ENCODE measurements at regions not wholly inside any gene's neighbourhood (a gene's known extent, or its start where the extent isn't known, plus 50 kb on each side); places are given as distances from the start of the nearest gene placed in this dataset.

- no peak overlapping the region for H3K14ac ChIP-seq (ENCODE audit: insufficient read length)
- no peak overlapping the region for H3K18ac ChIP-seq (ENCODE audit: extremely low read depth, low read length)
- no peak overlapping the region for H3K56ac ChIP-seq (replicated peaks; ENCODE audit: insufficient read length, low read depth, low read length)
- 88% methylated on average over 3 of the region's 3 CpGs; no CpG with 5 or more reads in 1 of the 2 experiments for WGBS, 2 experiments (ENCODE audit: extremely low coverage in 1 of 2, insufficient coverage in 1 of 2, insufficient read length in 1 of 2, insufficient replicate concordance in 2 of 2, low coverage in 1 of 2, low lambda C conversion rate in 2 of 2, missing lambda C conversion rate in 1 of 2)
- no peaks in the 10 kb centered on the region for H3K79me2 ChIP-seq (ENCODE audit: control insufficient read depth in 1 of 2, insufficient read depth in 2 of 2, low read length in 2 of 2)
- no peaks in the 10 kb centered on the region for H3K4me1 ChIP-seq (replicated peaks in 1 of 4; ENCODE audit: control insufficient read depth in 3 of 4, insufficient read depth in 4 of 4, low read length in 3 of 4)
- no peak overlapping the region for H2AK5ac ChIP-seq (ENCODE audit: low read depth, low read length)
- no peak overlapping the region for H2AFZ ChIP-seq (ENCODE audit: low read length)
- H3K9me3 ChIP-seq (ENCODE audit: insufficient read depth in 2 of 2, low read depth in 1 of 2, low read length in 1 of 2) = no peaks in the 10 kb centered on the region
- H3K27me3 ChIP-seq (replicated peaks in 1 of 4; ENCODE audit: control insufficient read depth in 3 of 4, extremely low read depth in 1 of 4, insufficient read depth in 3 of 4, low read length in 3 of 4) = no peaks in the 10 kb centered on the region
- H2BK120ac ChIP-seq (replicated peaks; ENCODE audit: low read depth, low read length) = no peak overlapping the region
- H3K4me3 ChIP-seq (ENCODE audit: extremely low read depth in 1 of 4, insufficient read depth in 2 of 4, low read depth in 3 of 4, low read length in 4 of 4) = no peak overlapping the region
- no peak overlapping the region for H3K4me2 ChIP-seq (ENCODE audit: insufficient read depth in 1 of 2, low read depth in 2 of 2, low read length in 2 of 2)
- no peak overlapping the region for H2BK12ac ChIP-seq (ENCODE audit: low read depth, low read length)
- DNase-seq (ENCODE audit: low read depth in 1 of 2, low spot score in 2 of 2) = no peak
- H4K5ac ChIP-seq (ENCODE audit: insufficient read length, low read depth, low read length) = no peak overlapping the region
- POLR2A ChIA-PET (ENCODE audit: partially characterized antibody) = no interaction called here
- H3K4ac ChIP-seq (replicated peaks; ENCODE audit: insufficient read length, low read depth, low read length) = no peak overlapping the region
- H3K9ac ChIP-seq (replicated peaks in 1 of 4; ENCODE audit: extremely low read depth in 1 of 4, low read depth in 3 of 4, low read length in 3 of 4) = no peak overlapping the region
- no peak overlapping the region for H2BK20ac ChIP-seq (ENCODE audit: low read length)
- H3K27ac ChIP-seq (ENCODE audit: low read depth, low read length) = no peak overlapping the region
- FAIRE-seq = no peak
- H3K36me3 ChIP-seq (ENCODE audit: control insufficient read depth in 2 of 4, insufficient read depth in 4 of 4, low read length in 3 of 4) = no peaks in the 10 kb centered on the region
- no peak overlapping the region for H4K91ac ChIP-seq (replicated peaks; ENCODE audit: insufficient read length, low read length)
- CTCF ChIA-PET (ENCODE audit: partially characterized antibody) = interaction anchor here (1.0 kb wide), 1 partner anchor 13 kb away, joined by 3 read pairs; no protein-coding TSS in a partner anchor
- no peaks in the 10 kb centered on the region for H3K79me1 ChIP-seq (ENCODE audit: low read depth, low read length)
- H2BK15ac ChIP-seq (ENCODE audit: low read length) = no peak overlapping the region
- no peaks in the 10 kb centered on the region for H3K23me2 ChIP-seq (ENCODE audit: low read depth, low read length)
- no peak overlapping the region for H2BK5ac ChIP-seq (ENCODE audit: low read depth, low read length)
- H3K23ac ChIP-seq (ENCODE audit: insufficient read length) = no peak overlapping the region
- no peaks in the 10 kb centered on the region for H4K20me1 ChIP-seq (replicated peaks in 1 of 2; ENCODE audit: control insufficient read depth in 1 of 2, insufficient read depth in 2 of 2, low read length in 2 of 2)
- H4K8ac ChIP-seq (ENCODE audit: extremely low read depth, insufficient read depth, low read length) = no peak overlapping the region
- no peak for TF ChIP-seq CHD2 (IDR thresholded peaks at IDR 0.05; ENCODE audit: low read length)
- no peak for TF ChIP-seq CTBP2 (IDR thresholded peaks at IDR 0.05; ENCODE audit: borderline replicate concordance, insufficient read depth, insufficient read length, low read length)
- no peak for TF ChIP-seq RBBP5 (IDR thresholded peaks at IDR 0.05; ENCODE audit: borderline replicate concordance, low read depth, low read length)
- TF ChIP-seq POLR2AphosphoS5 (IDR thresholded peaks at IDR 0.05; ENCODE audit: low read depth, low read length) = no peak
- no peak for TF ChIP-seq TCF12 (IDR thresholded peaks at IDR 0.05; ENCODE audit: low read depth, low read length)
- no peak for TF ChIP-seq TBP (IDR thresholded peaks at IDR 0.05; ENCODE audit: low read depth, low read length)
- no peak for TF ChIP-seq NANOG (IDR thresholded peaks at IDR 0.05; ENCODE audit: insufficient read depth, low read depth, low read length, poor library complexity, severe bottlenecking)
- TF ChIP-seq KDM1A (IDR thresholded peaks at IDR 0.05; ENCODE audit: borderline replicate concordance, low read length) = no peak
- no peak for TF ChIP-seq SP4 (IDR thresholded peaks at IDR 0.05; ENCODE audit: low read length)
- TF ChIP-seq HDAC2 (IDR thresholded peaks at IDR 0.05; ENCODE audit: borderline replicate concordance in 1 of 2, low read depth in 2 of 2, low read length in 2 of 2) = no peak
- TF ChIP-seq CBX8 (IDR thresholded peaks at IDR 0.05; ENCODE audit: borderline replicate concordance, low read depth, low read length) = no peak
- no peak for TF ChIP-seq MAX (IDR thresholded peaks at IDR 0.05)
Observed at GRCh38 chr16:73369851-73370250, 321.9 kb upstream of the ZFHX3 start.

Data from H1 (cell line).